Calu3 (cell line): ENCODE measurements at regions not wholly inside any gene's neighbourhood (a gene's known extent, or its start where the extent isn't known, plus 50 kb on each side); places are given as distances from the start of the nearest gene placed in this dataset.

Source experiments
- BruUV-seq: library from RNA; stranded (reverse); fragments of 400-500 nt; replicated peaks from 2 replicates; lab custom pipeline; 2021; lab: Mats Ljungman, UMichigan
- CTCF ChIA-PET: fragments of 300-600 bp; sonication (Branson Sonifier 250); formaldehyde crosslinking; loops from one replicate; lab custom pipeline; 2022; ENCODE audit warnings: antibody characterized with exemption; lab: Charles Lee
- DNase-seq: peaks from one replicate; pipeline ENCODE4 v3.0.0; 2022
- H3K27ac Mint-ChIP-seq: one replicate; pipeline ENCODE4 v1.8.0; 2022; ENCODE audit warnings: mixed read lengths; ENCODE audit not compliant: unreplicated experiment
- H3K27me3 Mint-ChIP-seq: one replicate; pipeline ENCODE4 v1.8.0; 2022; ENCODE audit warnings: mixed read lengths; ENCODE audit not compliant: unreplicated experiment
- H3K36me3 Mint-ChIP-seq: one replicate; pipeline ENCODE4 v1.8.0; 2022; ENCODE audit warnings: mild to moderate bottlenecking, moderate library complexity, mixed read lengths; ENCODE audit not compliant: insufficient read depth, unreplicated experiment
- H3K4me1 Mint-ChIP-seq: one replicate; pipeline ENCODE4 v1.8.0; 2022; ENCODE audit warnings: mild to moderate bottlenecking, low read depth, mixed read lengths; ENCODE audit not compliant: unreplicated experiment
- H3K4me3 Mint-ChIP-seq: one replicate; pipeline ENCODE4 v1.8.0; 2022; ENCODE audit warnings: mild to moderate bottlenecking, low read depth, moderate library complexity, mixed read lengths; ENCODE audit not compliant: unreplicated experiment
- H3K9me3 Mint-ChIP-seq: one replicate; pipeline ENCODE4 v1.8.0; 2022; ENCODE audit warnings: low read depth, mixed read lengths; ENCODE audit not compliant: unreplicated experiment
- intact Hi-C: fragments of 100-400 bp; cut with micrococcal nuclease; formaldehyde crosslinking; loops from one replicate; pipeline ENCODE4 v1.10.0; 2022; ENCODE audit not compliant: unreplicated experiment
- TF ChIP-seq, protein P1 (sequence below): fragments of 200-600 bp; IDR thresholded peaks from one replicate; pipeline ENCODE4 v1.8.0; 2022; ENCODE audit warnings: antibody characterized with exemption; ENCODE audit not compliant: unreplicated experiment

DNA sequence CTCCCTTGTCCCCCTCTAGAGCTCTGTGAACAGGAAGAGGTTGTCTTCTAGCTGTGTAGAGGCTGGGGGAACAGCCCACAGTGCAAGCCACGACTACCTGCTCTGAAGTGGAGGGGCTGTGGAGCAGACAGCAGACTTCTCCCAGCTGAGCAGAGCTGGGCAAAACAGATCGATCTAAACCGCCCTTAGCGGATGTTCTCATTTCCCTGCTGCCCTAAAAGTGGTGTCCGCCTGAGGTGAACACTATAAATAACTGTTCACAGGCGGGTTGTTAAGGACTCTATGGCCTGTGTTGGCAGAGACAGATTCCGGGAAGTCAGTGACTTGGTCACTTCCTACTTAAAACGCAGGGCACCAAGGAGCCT, 203.2 kb downstream of the RHOU start:
- DNase-seq, result no peak
- peaks cover 8% of the 10 kb centered on the region for H3K27me3 Mint-ChIP-seq
- peaks cover 40% of the 10 kb centered on the region for H3K4me1 Mint-ChIP-seq
- no peak overlapping the region for H3K4me3 Mint-ChIP-seq
- CTCF ChIA-PET, result no interaction called here
- no peaks in the 10 kb centered on the region for H3K9me3 Mint-ChIP-seq
- no peak overlapping the region for H3K27ac Mint-ChIP-seq
- intact Hi-C loops, result loop anchor here (5.0 to 10.0 kb wide), 2 partner anchors 86 to 216 kb away; no protein-coding TSS in a partner anchor
- no peaks in the 10 kb centered on the region for H3K36me3 Mint-ChIP-seq
- TF ChIP-seq, protein P1, sequence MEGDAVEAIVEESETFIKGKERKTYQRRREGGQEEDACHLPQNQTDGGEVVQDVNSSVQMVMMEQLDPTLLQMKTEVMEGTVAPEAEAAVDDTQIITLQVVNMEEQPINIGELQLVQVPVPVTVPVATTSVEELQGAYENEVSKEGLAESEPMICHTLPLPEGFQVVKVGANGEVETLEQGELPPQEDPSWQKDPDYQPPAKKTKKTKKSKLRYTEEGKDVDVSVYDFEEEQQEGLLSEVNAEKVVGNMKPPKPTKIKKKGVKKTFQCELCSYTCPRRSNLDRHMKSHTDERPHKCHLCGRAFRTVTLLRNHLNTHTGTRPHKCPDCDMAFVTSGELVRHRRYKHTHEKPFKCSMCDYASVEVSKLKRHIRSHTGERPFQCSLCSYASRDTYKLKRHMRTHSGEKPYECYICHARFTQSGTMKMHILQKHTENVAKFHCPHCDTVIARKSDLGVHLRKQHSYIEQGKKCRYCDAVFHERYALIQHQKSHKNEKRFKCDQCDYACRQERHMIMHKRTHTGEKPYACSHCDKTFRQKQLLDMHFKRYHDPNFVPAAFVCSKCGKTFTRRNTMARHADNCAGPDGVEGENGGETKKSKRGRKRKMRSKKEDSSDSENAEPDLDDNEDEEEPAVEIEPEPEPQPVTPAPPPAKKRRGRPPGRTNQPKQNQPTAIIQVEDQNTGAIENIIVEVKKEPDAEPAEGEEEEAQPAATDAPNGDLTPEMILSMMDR, result no peak
- no TSS peak for BruUV-seq

DNA sequence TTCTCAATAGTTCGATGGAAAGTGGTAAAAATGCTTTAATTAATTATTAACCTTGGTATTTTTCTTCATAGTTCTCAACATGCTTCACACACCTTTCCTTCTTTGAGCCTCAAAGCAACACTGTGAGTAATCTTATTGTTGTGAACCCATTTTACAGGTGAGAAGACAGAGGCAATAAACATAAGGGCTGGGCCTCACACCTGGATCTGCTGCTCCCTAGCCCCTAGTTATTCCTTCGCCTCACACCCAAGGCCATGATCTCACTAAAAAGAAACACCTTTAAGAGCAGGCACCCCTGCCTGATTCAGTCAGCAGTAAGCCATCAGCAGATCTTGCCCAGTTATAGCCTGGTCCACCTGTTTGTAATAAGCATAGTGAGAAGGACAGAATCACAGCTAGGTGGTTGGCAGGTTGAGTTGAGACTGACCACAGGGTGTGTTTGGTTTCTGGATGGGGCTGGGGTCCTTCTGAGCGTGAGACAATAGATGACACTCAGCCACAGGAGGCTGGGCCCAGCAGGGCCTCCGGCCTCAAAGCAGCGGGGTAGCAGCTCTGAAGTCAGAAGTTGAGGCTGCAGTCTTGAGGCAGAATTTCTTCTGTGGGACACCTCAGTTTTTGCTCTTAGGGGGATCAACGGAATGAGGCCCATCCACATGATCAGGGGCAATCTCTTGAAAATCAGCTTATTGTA, 203.9 kb downstream of the RHOU start:
- no peak overlapping the region for H3K27ac Mint-ChIP-seq
- TF ChIP-seq, protein P1, result no peak
- H3K4me1 Mint-ChIP-seq, result peaks cover 46% of the 10 kb centered on the region
- H3K27me3 Mint-ChIP-seq, result peaks cover 2% of the 10 kb centered on the region
- BruUV-seq, result no TSS peak
- CTCF ChIA-PET, result no interaction called here
- no peaks in the 10 kb centered on the region for H3K9me3 Mint-ChIP-seq
- H3K4me3 Mint-ChIP-seq, result no peak overlapping the region
- intact Hi-C loops, result loop anchor here (5.0 to 10.0 kb wide), 2 partner anchors 87 to 216 kb away; no protein-coding TSS in a partner anchor
- no peaks in the 10 kb centered on the region for H3K36me3 Mint-ChIP-seq
- DNase-seq, result no peak

DNA sequence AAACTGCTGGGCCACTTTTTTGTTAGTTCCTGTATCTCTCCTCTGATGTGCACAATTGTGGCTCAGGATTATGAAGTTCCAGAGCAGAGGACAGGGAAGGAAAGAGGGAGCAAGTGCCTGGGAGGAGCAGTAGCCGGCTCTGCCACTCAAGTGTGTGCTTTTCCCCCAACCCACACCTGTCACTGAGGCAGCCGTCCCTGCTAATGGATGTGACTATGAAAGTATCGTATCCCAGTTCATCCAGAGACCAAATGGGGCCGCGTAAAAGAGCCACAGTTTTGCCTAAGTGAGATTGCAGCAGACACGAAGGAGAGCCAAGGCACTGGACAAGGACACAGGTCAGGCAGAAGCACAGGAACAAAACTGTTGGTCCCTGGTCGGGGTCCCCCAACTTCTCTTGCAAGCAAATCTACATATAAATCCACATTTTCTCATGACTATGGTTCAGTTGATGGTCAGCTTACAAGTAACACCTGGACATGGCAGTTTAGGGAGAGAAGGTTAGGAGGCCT, 204.7 kb downstream of the RHOU start:
- no peak for DNase-seq
- H3K4me1 Mint-ChIP-seq, result peaks cover 48% of the 10 kb centered on the region
- no peaks in the 10 kb centered on the region for H3K27me3 Mint-ChIP-seq
- intact Hi-C loops, result loop anchor here (5.0 to 10.0 kb wide), 3 partner anchors 88 to 285 kb away; no protein-coding TSS in a partner anchor
- H3K27ac Mint-ChIP-seq, result no peak overlapping the region
- BruUV-seq, result no TSS peak
- no peaks in the 10 kb centered on the region for H3K36me3 Mint-ChIP-seq
- TF ChIP-seq, protein P1, result no peak
- CTCF ChIA-PET, result no interaction called here
- H3K9me3 Mint-ChIP-seq, result no peaks in the 10 kb centered on the region
- H3K4me3 Mint-ChIP-seq, result no peak overlapping the region

DNA sequence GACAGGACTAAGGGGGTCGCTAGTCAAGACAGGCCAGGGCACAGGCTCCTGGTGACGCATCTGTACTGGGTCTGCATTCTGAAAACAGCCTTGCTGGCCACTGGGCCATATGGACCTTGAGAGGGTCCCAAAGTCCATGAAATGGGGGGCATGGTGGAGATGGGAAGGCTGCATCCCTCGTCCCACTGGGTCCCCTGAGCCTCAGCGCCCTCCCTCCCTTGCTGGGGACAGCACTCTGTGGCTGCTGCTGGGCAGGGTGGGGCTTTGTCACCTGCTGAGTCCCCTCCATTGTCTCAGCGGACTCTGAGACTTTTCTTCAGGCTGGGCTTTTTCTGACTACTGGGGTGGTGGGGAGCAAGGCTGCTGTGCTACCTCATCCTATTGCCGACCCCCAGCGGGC, 205.2 kb downstream of the RHOU start:
- no peak for DNase-seq
- Mint-ChIP-seq H3K4me3 (no peak overlapping the region), H3K27ac (no peak overlapping the region), H3K27me3 (no peaks in the 10 kb centered on the region), H3K4me1 (peaks cover 47% of the 10 kb centered on the region), H3K9me3 (no peaks in the 10 kb centered on the region), H3K36me3 (no peaks in the 10 kb centered on the region)
- no TSS peak for BruUV-seq
- TF ChIP-seq, protein P1, result no peak
- intact Hi-C loops, result loop anchor here (10.0 kb wide), 1 partner anchor 284 kb away; no protein-coding TSS in a partner anchor
- CTCF ChIA-PET, result no interaction called here
